IMR-90 (cell line): ENCODE measurements at regions not wholly inside any gene's neighbourhood (a gene's known extent, or its start where the extent isn't known, plus 50 kb on each side); places are given as distances from the start of the nearest gene placed in this dataset.

ENCODE experiments used
- ATAC-seq: fragments of 200-7000 bp; cut with Tn5 transposase; 2 replicates; pipeline ENCODE4 v1.9.1; 2020; ENCODE audit warnings: low read depth, mild to moderate bottlenecking, moderate library complexity
- BruUV-seq: library from RNA; stranded (reverse); fragments of 400-500 nt; replicated peaks from 2 replicates; lab custom pipeline; 2021; lab: Mats Ljungman, UMichigan
- CTCF ChIA-PET: fragments of 300-600 bp; formaldehyde crosslinking; extraction: SDS; loops from one replicate; lab custom pipeline; 2021; ENCODE audit warnings: antibody characterized with exemption; lab: Yijun Ruan, JAX
- POLR2A ChIA-PET: fragments of 300-600 bp; sonication (Branson Sonifier 250); formaldehyde crosslinking; loops from one replicate; lab custom pipeline; 2022; ENCODE audit warnings: antibody characterized with exemption; ENCODE audit not compliant: unreplicated experiment; lab: Charles Lee
- DNase-seq: peaks from one replicate; pipeline ENCODE4 v3.0.0; 2013
- H2AFZ ChIP-seq: replicated peaks from 2 replicates; pipeline ENCODE3; 2013; ENCODE audit warnings: low read length, mild to moderate bottlenecking; ENCODE audit not compliant: poor library complexity
- H2AK5ac ChIP-seq: 2 replicates; pipeline ENCODE4 v1.6.1; 2013; ENCODE audit warnings: low read depth, low read length, inconsistent platforms
- H2AK9ac ChIP-seq: replicated peaks from 2 replicates; pipeline ENCODE3; 2013; ENCODE audit warnings: mild to moderate bottlenecking, low read depth, low read length, moderate library complexity; ENCODE audit not compliant: poor library complexity
- H2BK120ac ChIP-seq: 2 replicates; pipeline ENCODE4 v1.6.1; 2013; ENCODE audit warnings: low read depth, low read length, inconsistent platforms
- H2BK15ac ChIP-seq: 3 replicates; pipeline ENCODE4 v1.6.1; 2013; ENCODE audit warnings: low read depth, low read length, inconsistent platforms
- H2BK20ac ChIP-seq: 2 replicates; pipeline ENCODE4 v1.6.1; 2013; ENCODE audit warnings: low read depth, mild to moderate bottlenecking, inconsistent platforms, low read length, moderate library complexity
- H2BK5ac ChIP-seq: 2 replicates; pipeline ENCODE4 v1.6.1; 2013; ENCODE audit warnings: mild to moderate bottlenecking, low read depth, low read length, inconsistent platforms; ENCODE audit not compliant: poor library complexity, severe bottlenecking
- H3K14ac ChIP-seq: replicated peaks from 2 replicates; pipeline ENCODE4 v1.6.1; 2013; ENCODE audit warnings: low read depth, low read length, inconsistent platforms
- H3K18ac ChIP-seq: 2 replicates; pipeline ENCODE4 v1.6.1; 2013; ENCODE audit warnings: low read depth, low read length, control low read depth
- H3K23ac ChIP-seq: 2 replicates; pipeline ENCODE4 v1.6.1; 2013; ENCODE audit warnings: low read depth, low read length, inconsistent platforms
- H3K27ac ChIP-seq: 2 replicates; pipeline ENCODE4 v1.5.1; 2013; ENCODE audit warnings: mild to moderate bottlenecking, control low read depth, low read length; ENCODE audit not compliant: insufficient read depth
- H3K27me3 ChIP-seq: 2 replicates; pipeline ENCODE4 v1.6.1; 2013; ENCODE audit warnings: low read length; ENCODE audit not compliant: control insufficient read depth, insufficient read depth
- H3K36me3 ChIP-seq: 2 replicates; pipeline ENCODE4 v1.6.1; 2013; ENCODE audit warnings: low read length, mixed read lengths; ENCODE audit not compliant: control insufficient read depth, insufficient read depth
- H3K4ac ChIP-seq: 2 replicates; pipeline ENCODE4 v1.6.1; 2013; ENCODE audit warnings: low read depth, low read length, inconsistent platforms
- H3K4me1 ChIP-seq: 2 replicates; pipeline ENCODE4 v1.6.1; 2013; ENCODE audit warnings: low read length, mixed read lengths; ENCODE audit not compliant: control insufficient read depth, insufficient read depth
- H3K4me2 ChIP-seq: 2 replicates; pipeline ENCODE4 v1.6.1; 2013; ENCODE audit warnings: low read depth, mild to moderate bottlenecking, control low read depth, low read length, moderate library complexity
- H3K4me3 ChIP-seq: 2 replicates; pipeline ENCODE4 v1.5.1; 2013; ENCODE audit warnings: low read depth, mild to moderate bottlenecking, control low read depth, low read length, moderate library complexity; ENCODE audit not compliant: insufficient read depth
- H3K56ac ChIP-seq: 2 replicates; pipeline ENCODE4 v1.6.1; 2013; ENCODE audit warnings: low read length, inconsistent platforms; ENCODE audit not compliant: insufficient read depth; ENCODE audit errors: extremely low read depth
- H3K79me1 ChIP-seq, 2 experiments: 2 replicates each; pipeline ENCODE4 v1.6.1; 2013; ENCODE audit warnings: low read length in 2 of 2, inconsistent platforms in 1 of 2, low read depth in 1 of 2
- H3K9ac ChIP-seq: 2 replicates; pipeline ENCODE4 v1.6.1; 2013; ENCODE audit warnings: low read depth, low read length, control low read depth
- H3K9me1 ChIP-seq: 2 replicates; pipeline ENCODE4 v1.6.1; 2013; ENCODE audit warnings: low read length, inconsistent platforms; ENCODE audit not compliant: insufficient read depth
- H3K9me3 ChIP-seq: 2 replicates; pipeline ENCODE4 v1.6.1; 2013; ENCODE audit warnings: low read length; ENCODE audit not compliant: control insufficient read depth, insufficient read depth
- H4K20me1 ChIP-seq: 2 replicates; pipeline ENCODE4 v1.6.1; 2013; ENCODE audit warnings: low read length, inconsistent platforms; ENCODE audit not compliant: insufficient read depth
- H4K5ac ChIP-seq: 2 replicates; pipeline ENCODE4 v1.6.1; 2013; ENCODE audit warnings: mild to moderate bottlenecking, low read depth, low read length, control low read depth
- H4K8ac ChIP-seq, 2 experiments: 2 replicates each; pipeline ENCODE4 v1.6.1; 2013; ENCODE audit warnings: low read depth in 2 of 2, low read length in 2 of 2, control low read depth in 1 of 2, inconsistent platforms in 1 of 2
- H4K91ac ChIP-seq: 2 replicates; pipeline ENCODE4 v1.6.1; 2013; ENCODE audit warnings: low read depth, low read length, inconsistent platforms; ENCODE audit not compliant: insufficient read depth
- MAFK ChIP-seq: IDR thresholded peaks from 2 replicates; pipeline ENCODE4 v1.6.1; 2012; ENCODE audit warnings: low read depth, low read length, improper control_type of control experiment
- POLR2A ChIP-seq: IDR thresholded peaks from 2 replicates; pipeline ENCODE4 v1.6.1; 2012; ENCODE audit warnings: mild to moderate bottlenecking, low read depth, low read length
- RAD21 ChIP-seq: IDR thresholded peaks from 2 replicates; pipeline ENCODE4 v1.6.1; 2012; ENCODE audit warnings: low read length, improper control_type of control experiment
- whole genome bisulfite sequencing, 2 experiments: methylation state at CpG; one replicate each; pipeline versions ENCODE4 v1.1.5 to v1.1.7; 2013; ENCODE audit warnings: missing lambda C conversion rate in 2 of 2; ENCODE audit not compliant: insufficient read length in 1 of 2; ENCODE audit errors: extremely low coverage in 2 of 2; 5-methylcytosine and 5-hydroxymethylcytosine counted together
- dilution Hi-C: fragments of 300-500 bp; cut with HindIII; formaldehyde crosslinking; loops from one replicate; pipeline ENCODE4 v1.14.3; 2018; ENCODE audit warnings: low sequenced_read_pairs; ENCODE audit not compliant: unreplicated experiment
- in situ Hi-C: fragments of 300-500 bp; cut with MboI; formaldehyde crosslinking; loops from 3 replicates; pipeline ENCODE4 v1.14.3; 2019; ENCODE audit warnings: low sequenced_read_pairs, inconsistent platforms, mixed read lengths
- intact Hi-C: fragments of 100-400 bp; cut with micrococcal nuclease; formaldehyde crosslinking; loops from 2 replicates; pipeline ENCODE4 v1.10.0; 2022
- TF ChIP-seq, protein P1 (sequence below): fragments of 150-350 bp; IDR thresholded peaks from 2 replicates; pipeline ENCODE4 v1.6.1; 2017; ENCODE audit warnings: mild to moderate bottlenecking, antibody characterized with exemption, low read length, low read depth
- TF ChIP-seq, protein P2 (sequence below): fragments of 150-350 bp; IDR thresholded peaks from 2 replicates; pipeline ENCODE4 v1.6.1; 2016; ENCODE audit warnings: low read depth, mild to moderate bottlenecking, low read length, moderate library complexity, borderline replicate concordance
- TF ChIP-seq, protein P3 (sequence below): conservative IDR thresholded peaks from 2 replicates; pipeline ENCODE4 v1.5.1; 2012; ENCODE audit warnings: mild to moderate bottlenecking, low read depth, low read length, improper control_type of control experiment

DNA sequence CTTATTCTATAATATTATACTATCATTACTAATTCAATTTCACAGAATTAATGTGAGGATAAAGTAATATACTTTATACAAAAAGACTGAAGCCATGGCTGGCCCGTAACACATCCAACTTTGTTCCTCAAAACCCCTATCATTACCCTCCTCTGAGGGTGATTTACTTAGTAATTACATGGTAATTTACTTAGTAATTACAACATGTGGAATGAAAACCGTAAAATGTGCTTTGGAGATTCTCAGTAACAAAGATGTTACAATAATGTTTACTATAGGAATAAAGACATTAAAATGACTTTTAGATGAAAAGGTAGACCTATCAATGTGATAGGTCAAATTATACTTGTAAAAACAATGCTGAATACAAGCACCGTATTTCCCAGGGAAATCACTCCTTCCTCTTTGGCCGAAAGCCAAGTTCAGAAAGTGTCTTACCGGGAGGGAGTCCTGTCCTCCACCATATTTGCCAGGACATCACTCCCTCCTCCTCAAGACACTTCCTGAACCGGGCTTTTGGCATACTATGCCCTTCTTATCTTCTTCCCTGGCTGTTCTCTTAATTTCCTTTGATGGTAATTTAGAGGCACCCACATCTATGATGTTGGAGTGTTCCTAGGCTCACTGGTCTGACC is 1047.8 kb downstream of the SOCS6 start:
- H3K79me1 ChIP-seq = no peaks in the 10 kb centered on the region
- H4K8ac ChIP-seq = no peak overlapping the region
- H3K27ac ChIP-seq = no peak overlapping the region
- DNase-seq (no peak), ATAC-seq (no peak)
- intact Hi-C loops (no loop called here), dilution Hi-C loops (no loop called here), in situ Hi-C loops (no loop called here)
- no peak overlapping the region for H3K4ac ChIP-seq
- H2BK120ac ChIP-seq = no peak overlapping the region
- H3K18ac ChIP-seq = no peak overlapping the region
- POLR2A ChIA-PET = no interaction called here
- H2AK9ac ChIP-seq = no peak overlapping the region
- no peak overlapping the region for H3K9ac ChIP-seq
- H3K36me3 ChIP-seq = no peaks in the 10 kb centered on the region
- H2BK5ac ChIP-seq = no peak overlapping the region
- no peak overlapping the region for H2BK15ac ChIP-seq
- no CpG with 5 or more reads among the region's 6 CpGs for WGBS, 2 experiments
- BruUV-seq = no TSS peak
- H2AFZ ChIP-seq = no peak overlapping the region
- no peaks in the 10 kb centered on the region for H3K4me1 ChIP-seq
- no peak overlapping the region for H2AK5ac ChIP-seq
- no peak overlapping the region for H4K91ac ChIP-seq
- H4K5ac ChIP-seq = no peak overlapping the region
- H3K56ac ChIP-seq = no peak overlapping the region
- TF ChIP-seq MAFK (no peak), POLR2A (no peak), RAD21 (no peak)
- TF ChIP-seq, protein P1, sequence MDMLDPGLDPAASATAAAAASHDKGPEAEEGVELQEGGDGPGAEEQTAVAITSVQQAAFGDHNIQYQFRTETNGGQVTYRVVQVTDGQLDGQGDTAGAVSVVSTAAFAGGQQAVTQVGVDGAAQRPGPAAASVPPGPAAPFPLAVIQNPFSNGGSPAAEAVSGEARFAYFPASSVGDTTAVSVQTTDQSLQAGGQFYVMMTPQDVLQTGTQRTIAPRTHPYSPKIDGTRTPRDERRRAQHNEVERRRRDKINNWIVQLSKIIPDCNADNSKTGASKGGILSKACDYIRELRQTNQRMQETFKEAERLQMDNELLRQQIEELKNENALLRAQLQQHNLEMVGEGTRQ = no peak
- TF ChIP-seq, protein P2, sequence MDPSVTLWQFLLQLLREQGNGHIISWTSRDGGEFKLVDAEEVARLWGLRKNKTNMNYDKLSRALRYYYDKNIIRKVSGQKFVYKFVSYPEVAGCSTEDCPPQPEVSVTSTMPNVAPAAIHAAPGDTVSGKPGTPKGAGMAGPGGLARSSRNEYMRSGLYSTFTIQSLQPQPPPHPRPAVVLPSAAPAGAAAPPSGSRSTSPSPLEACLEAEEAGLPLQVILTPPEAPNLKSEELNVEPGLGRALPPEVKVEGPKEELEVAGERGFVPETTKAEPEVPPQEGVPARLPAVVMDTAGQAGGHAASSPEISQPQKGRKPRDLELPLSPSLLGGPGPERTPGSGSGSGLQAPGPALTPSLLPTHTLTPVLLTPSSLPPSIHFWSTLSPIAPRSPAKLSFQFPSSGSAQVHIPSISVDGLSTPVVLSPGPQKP = no peak
- TF ChIP-seq, protein P3, sequence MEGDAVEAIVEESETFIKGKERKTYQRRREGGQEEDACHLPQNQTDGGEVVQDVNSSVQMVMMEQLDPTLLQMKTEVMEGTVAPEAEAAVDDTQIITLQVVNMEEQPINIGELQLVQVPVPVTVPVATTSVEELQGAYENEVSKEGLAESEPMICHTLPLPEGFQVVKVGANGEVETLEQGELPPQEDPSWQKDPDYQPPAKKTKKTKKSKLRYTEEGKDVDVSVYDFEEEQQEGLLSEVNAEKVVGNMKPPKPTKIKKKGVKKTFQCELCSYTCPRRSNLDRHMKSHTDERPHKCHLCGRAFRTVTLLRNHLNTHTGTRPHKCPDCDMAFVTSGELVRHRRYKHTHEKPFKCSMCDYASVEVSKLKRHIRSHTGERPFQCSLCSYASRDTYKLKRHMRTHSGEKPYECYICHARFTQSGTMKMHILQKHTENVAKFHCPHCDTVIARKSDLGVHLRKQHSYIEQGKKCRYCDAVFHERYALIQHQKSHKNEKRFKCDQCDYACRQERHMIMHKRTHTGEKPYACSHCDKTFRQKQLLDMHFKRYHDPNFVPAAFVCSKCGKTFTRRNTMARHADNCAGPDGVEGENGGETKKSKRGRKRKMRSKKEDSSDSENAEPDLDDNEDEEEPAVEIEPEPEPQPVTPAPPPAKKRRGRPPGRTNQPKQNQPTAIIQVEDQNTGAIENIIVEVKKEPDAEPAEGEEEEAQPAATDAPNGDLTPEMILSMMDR = no peak
- H3K9me3 ChIP-seq = 0 out of 2 replicates have a peak, but pooled peaks cover 2% of the 10 kb centered on the region
- H4K20me1 ChIP-seq = no peaks in the 10 kb centered on the region
- no peaks in the 10 kb centered on the region for H3K27me3 ChIP-seq
- no peak overlapping the region for H3K4me3 ChIP-seq
- no peak overlapping the region for H3K14ac ChIP-seq
- H3K4me2 ChIP-seq = no peak overlapping the region
- H3K23ac ChIP-seq = no peak overlapping the region
- H3K9me1 ChIP-seq = no peaks in the 10 kb centered on the region
- CTCF ChIA-PET = no interaction called here
- no peak overlapping the region for H2BK20ac ChIP-seq
